RWPE2 (cell line): ENCODE measurements at regions not wholly inside any gene's neighbourhood (a gene's known extent, or its start where the extent isn't known, plus 50 kb on each side); places are given as distances from the start of the nearest gene placed in this dataset.

Source experiments
- ATAC-seq: fragments of 200-7000 bp; cut with Tn5 transposase; 3 replicates; pipeline ENCODE4 v1.9.1; 2021; ENCODE audit warnings: low read depth
- DNase-seq: peaks from one replicate; pipeline ENCODE4 v3.0.0-alpha.2; 2020; ENCODE audit warnings: low spot score
- H3K27ac ChIP-seq: fragments of 450-650 bp; 2 replicates; pipeline ENCODE4 v1.5.1; 2017; ENCODE audit warnings: mild to moderate bottlenecking; ENCODE audit not compliant: poor library complexity, severe bottlenecking
- H3K27me3 ChIP-seq: fragments of 250-450 bp; sonication (Bioruptor Pico); 2 replicates; pipeline ENCODE4 v1.5.1; 2021; ENCODE audit warnings: mild to moderate bottlenecking, moderate library complexity; ENCODE audit not compliant: insufficient read depth, poor library complexity, severe bottlenecking
- H3K36me3 ChIP-seq: fragments of 250-450 bp; sonication (Bioruptor Pico); 2 replicates; pipeline ENCODE4 v1.5.1; 2020; ENCODE audit warnings: low read depth, mild to moderate bottlenecking, moderate library complexity
- H3K4me1 ChIP-seq: fragments of 250-450 bp; sonication (Bioruptor Pico); 2 replicates; pipeline ENCODE4 v1.5.1; 2021; ENCODE audit warnings: mild to moderate bottlenecking, moderate library complexity; ENCODE audit not compliant: insufficient read depth, poor library complexity, severe bottlenecking
- H3K4me3 ChIP-seq: fragments of 250-450 bp; sonication (Bioruptor Pico); 2 replicates; pipeline ENCODE4 v1.5.1; 2021; ENCODE audit warnings: mild to moderate bottlenecking, moderate library complexity; ENCODE audit not compliant: severe bottlenecking
- H3K9me3 ChIP-seq: fragments of 250-450 bp; sonication (Bioruptor Pico); 2 replicates; pipeline ENCODE4 v1.5.1; 2021; ENCODE audit warnings: mild to moderate bottlenecking, moderate library complexity; ENCODE audit not compliant: severe bottlenecking
- CTCF ChIP-seq: fragments of 450-650 bp; IDR thresholded peaks from one replicate; pipeline ENCODE4 v1.5.1; 2017; ENCODE audit warnings: mild to moderate bottlenecking, moderate library complexity; ENCODE audit not compliant: poor library complexity, severe bottlenecking

DNA sequence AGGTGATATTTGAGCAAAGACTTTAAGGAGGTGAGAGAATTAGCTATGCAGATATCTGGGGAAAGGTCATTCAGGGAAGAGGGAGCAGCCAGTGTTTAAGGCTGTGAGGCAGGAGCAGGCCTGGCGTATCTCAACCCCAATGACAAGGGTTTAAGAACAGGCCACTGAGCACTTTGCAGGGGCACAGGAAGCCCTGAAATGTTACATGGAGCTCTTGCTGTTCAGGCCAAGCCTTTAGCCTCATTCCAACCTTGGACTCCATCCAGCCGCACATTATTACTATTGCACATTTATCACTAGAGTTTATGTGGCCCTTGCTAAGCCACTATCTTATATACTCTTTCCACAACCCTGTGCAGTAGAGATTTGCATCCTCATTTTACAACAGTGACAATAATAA is 114.0 kb downstream of the EFNB1 start:
- no peak overlapping the region for H3K27ac ChIP-seq
- H3K27me3 ChIP-seq, result no peaks in the 10 kb centered on the region
- H3K4me3 ChIP-seq, result no peak overlapping the region
- H3K9me3 ChIP-seq, result no peaks in the 10 kb centered on the region
- no peak for ATAC-seq
- H3K36me3 ChIP-seq, result no peaks in the 10 kb centered on the region
- H3K4me1 ChIP-seq, result peaks cover 8% of the 10 kb centered on the region
- no peak for TF ChIP-seq CTCF
- DNase-seq, result no peak

GRCh38 chrX:68942104-68942503 is 113.3 kb downstream of the EFNB1 start:
- no peak for ATAC-seq
- no peak for TF ChIP-seq CTCF
- H3K27ac ChIP-seq, result no peak overlapping the region
- peaks cover 8% of the 10 kb centered on the region for H3K4me1 ChIP-seq
- H3K36me3 ChIP-seq, result no peaks in the 10 kb centered on the region
- H3K9me3 ChIP-seq, result no peaks in the 10 kb centered on the region
- no peak overlapping the region for H3K4me3 ChIP-seq
- DNase-seq, result no peak
- no peaks in the 10 kb centered on the region for H3K27me3 ChIP-seq

DNA sequence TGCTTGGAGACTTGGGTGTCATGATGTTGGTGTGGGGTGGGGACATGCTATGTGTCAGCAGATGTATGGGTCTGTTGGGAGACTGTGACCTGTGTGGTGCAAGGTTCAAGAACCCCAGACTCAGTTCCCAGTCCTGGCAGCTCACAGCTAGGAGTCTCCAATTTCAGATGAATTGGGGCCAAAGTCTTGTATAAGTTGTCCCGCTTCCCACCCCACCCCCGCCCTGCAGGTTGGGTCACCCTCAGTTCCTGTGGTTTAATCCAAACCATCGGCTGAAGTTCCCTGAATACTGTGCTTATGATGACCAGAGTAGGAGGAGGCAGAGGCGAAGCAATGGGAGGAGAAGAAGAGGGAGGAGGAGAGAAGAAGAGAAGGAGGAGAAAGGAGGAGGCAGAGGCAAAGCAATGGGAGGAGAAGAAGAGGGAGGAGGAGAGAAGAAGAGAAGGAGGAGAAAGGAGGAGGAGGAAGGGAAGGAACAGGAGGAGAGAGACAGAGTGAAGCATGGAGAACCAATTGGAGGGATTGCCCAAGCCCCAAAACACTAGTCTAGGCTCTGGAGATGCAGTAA is 112.6 kb downstream of the EFNB1 start:
- Histone ChIP-seq H3K36me3 (no peaks in the 10 kb centered on the region), H3K27me3 (no peaks in the 10 kb centered on the region), H3K9me3 (no peaks in the 10 kb centered on the region), H3K4me3 (no peak overlapping the region), H3K4me1 (peaks cover 8% of the 10 kb centered on the region), H3K27ac (no peak overlapping the region)
- no peak for TF ChIP-seq CTCF
- DNase-seq (no peak), ATAC-seq (no peak)

GRCh38 chrX:68940601-68941000 is 111.8 kb downstream of the EFNB1 start:
- Histone ChIP-seq H3K4me3 (no peak overlapping the region), H3K27me3 (no peaks in the 10 kb centered on the region), H3K4me1 (peaks cover 14% of the 10 kb centered on the region), H3K9me3 (no peaks in the 10 kb centered on the region), H3K36me3 (no peaks in the 10 kb centered on the region), H3K27ac (no peak overlapping the region)
- DNase-seq (no peak), ATAC-seq (no peak)
- no peak for TF ChIP-seq CTCF

DNA sequence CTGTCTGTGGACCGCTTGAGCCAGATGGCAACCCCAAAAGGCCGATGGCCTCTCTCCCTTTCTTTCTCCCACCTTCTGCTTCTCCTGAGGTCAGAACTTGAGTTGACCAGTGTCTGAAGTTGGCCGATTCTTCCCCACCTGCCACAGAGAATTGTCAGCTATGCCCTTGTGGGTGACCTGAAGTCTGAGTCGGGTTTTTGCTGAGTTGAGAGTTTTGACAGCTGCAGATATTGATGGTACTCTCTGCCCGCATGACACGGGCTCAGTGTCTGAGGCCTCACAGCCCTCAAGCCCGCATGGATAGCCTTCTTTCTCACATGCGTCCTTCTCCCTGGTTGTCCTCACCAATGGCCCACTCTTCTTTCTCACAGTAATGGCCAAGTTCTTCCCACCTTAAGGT is 111.0 kb downstream of the EFNB1 start:
- H3K27me3 ChIP-seq, result no peaks in the 10 kb centered on the region
- H3K4me3 ChIP-seq, result no peak overlapping the region
- no peak overlapping the region for H3K27ac ChIP-seq
- H3K4me1 ChIP-seq, result peaks cover 14% of the 10 kb centered on the region
- DNase-seq, result no peak
- no peak for TF ChIP-seq CTCF
- H3K36me3 ChIP-seq, result no peaks in the 10 kb centered on the region
- no peak for ATAC-seq
- H3K9me3 ChIP-seq, result no peaks in the 10 kb centered on the region
